ENCODE measurements at regions not wholly inside any gene's neighbourhood (a gene's known extent, or its start where the extent isn't known, plus 50 kb on each side); places are given as distances from the start of the nearest gene placed in this dataset.

DNA sequence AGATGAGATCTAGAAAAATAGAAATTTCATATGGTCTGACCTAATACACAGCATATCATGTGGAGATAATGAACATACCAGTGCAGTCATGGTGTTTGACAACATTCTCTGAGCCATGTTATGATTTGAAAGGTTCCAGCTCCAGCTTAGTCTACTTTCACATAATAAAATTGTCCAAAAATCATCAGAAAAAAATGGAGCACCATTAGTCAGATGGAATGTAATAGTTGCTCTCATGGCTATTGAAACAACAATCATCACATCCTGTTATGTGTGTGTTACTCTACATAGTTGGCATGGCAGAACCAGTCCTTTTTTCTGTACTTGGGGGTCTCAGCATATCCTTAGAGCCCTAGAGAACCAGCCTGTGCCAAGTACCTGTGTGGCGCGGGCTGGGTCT lies 678.9 kb upstream of the FANCL start:
- TF ChIP-seq EP300 (IDR thresholded peaks at IDR 0.05), result no peak
- TF ChIP-seq, protein P1, sequence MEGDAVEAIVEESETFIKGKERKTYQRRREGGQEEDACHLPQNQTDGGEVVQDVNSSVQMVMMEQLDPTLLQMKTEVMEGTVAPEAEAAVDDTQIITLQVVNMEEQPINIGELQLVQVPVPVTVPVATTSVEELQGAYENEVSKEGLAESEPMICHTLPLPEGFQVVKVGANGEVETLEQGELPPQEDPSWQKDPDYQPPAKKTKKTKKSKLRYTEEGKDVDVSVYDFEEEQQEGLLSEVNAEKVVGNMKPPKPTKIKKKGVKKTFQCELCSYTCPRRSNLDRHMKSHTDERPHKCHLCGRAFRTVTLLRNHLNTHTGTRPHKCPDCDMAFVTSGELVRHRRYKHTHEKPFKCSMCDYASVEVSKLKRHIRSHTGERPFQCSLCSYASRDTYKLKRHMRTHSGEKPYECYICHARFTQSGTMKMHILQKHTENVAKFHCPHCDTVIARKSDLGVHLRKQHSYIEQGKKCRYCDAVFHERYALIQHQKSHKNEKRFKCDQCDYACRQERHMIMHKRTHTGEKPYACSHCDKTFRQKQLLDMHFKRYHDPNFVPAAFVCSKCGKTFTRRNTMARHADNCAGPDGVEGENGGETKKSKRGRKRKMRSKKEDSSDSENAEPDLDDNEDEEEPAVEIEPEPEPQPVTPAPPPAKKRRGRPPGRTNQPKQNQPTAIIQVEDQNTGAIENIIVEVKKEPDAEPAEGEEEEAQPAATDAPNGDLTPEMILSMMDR (IDR thresholded peaks at IDR 0.05), result no peak
- TF ChIP-seq POLR2A (IDR thresholded peaks at IDR 0.05), result no peak
